ENCODE measurements at regions not wholly inside any gene's neighbourhood (a gene's known extent, or its start where the extent isn't known, plus 50 kb on each side); places are given as distances from the start of the nearest gene placed in this dataset.
A peak's percentile ranks its signal among the peaks of the same experiment; 100 is the strongest.

GRCh38 chr14:62027958-62028357 lies 265.7 kb downstream of the SNAPC1 start:
- Histone ChIP-seq H2BK120ac (ENCODE audit: low read depth, low read length) (no peak overlapping the region), H3K4ac (ENCODE audit: low read depth, low read length) (no peak overlapping the region), H2AK9ac (replicated peaks; ENCODE audit: low read depth, low read length, poor library complexity) (no peak overlapping the region), H3K4me1 (ENCODE audit: control insufficient read depth, insufficient read depth, low read length) (peaks cover 2% of the 10 kb centered on the region; the same call in 1 of the 2 replicates), H3K14ac (replicated peaks; ENCODE audit: low read depth, low read length) (no peak overlapping the region), H2BK5ac (ENCODE audit: low read depth, low read length, poor library complexity, severe bottlenecking) (no peak overlapping the region), H2BK15ac (ENCODE audit: low read depth, low read length) (no peak overlapping the region), H3K4me3 (ENCODE audit: insufficient read depth, low read depth, low read length) (no peak overlapping the region), H3K9ac (ENCODE audit: low read depth, low read length) (no peak overlapping the region), H4K91ac (ENCODE audit: insufficient read depth, low read depth, low read length) (no peak overlapping the region), H2AK5ac (ENCODE audit: low read depth, low read length) (no peak overlapping the region), H3K9me1 (ENCODE audit: insufficient read depth, low read length) (no peaks in the 10 kb centered on the region), H3K23ac (ENCODE audit: low read depth, low read length) (no peak overlapping the region; the same call in 1 of the 2 replicates), H3K79me1 (ENCODE audit: low read depth in 1 of 2, low read length in 2 of 2) (no peaks in the 10 kb centered on the region), H3K27me3 (ENCODE audit: control insufficient read depth, insufficient read depth, low read length) (no peaks in the 10 kb centered on the region), H3K36me3 (ENCODE audit: control insufficient read depth, insufficient read depth, low read length) (no peaks in the 10 kb centered on the region), H3K9me3 (ENCODE audit: control insufficient read depth, insufficient read depth, low read length) (no peaks in the 10 kb centered on the region), H2AFZ (replicated peaks; ENCODE audit: low read length, poor library complexity) (no peak overlapping the region), H3K4me2 (ENCODE audit: low read depth, low read length) (no peak overlapping the region), H4K20me1 (ENCODE audit: insufficient read depth, low read length) (no peaks in the 10 kb centered on the region), H3K27ac (ENCODE audit: insufficient read depth, low read length) (no peak overlapping the region), H2BK20ac (ENCODE audit: low read depth, low read length) (no peak overlapping the region), H3K18ac (ENCODE audit: low read depth, low read length) (no peak overlapping the region; the same call in 1 of the 2 replicates), H4K5ac (ENCODE audit: low read depth, low read length) (no peak overlapping the region), H3K56ac (ENCODE audit: extremely low read depth, insufficient read depth, low read length) (no peak overlapping the region), H4K8ac (ENCODE audit: low read depth in 2 of 2, low read length in 2 of 2) (no peak overlapping the region)
- DNase-seq (no peak), ATAC-seq (ENCODE audit: low read depth) (no peak)
- intact Hi-C loops (cut with micrococcal nuclease) (no loop called here), in situ Hi-C loops (cut with MboI; ENCODE audit: low sequenced_read_pairs) (no loop called here), dilution Hi-C loops (cut with HindIII; ENCODE audit: low sequenced_read_pairs, unreplicated experiment) (no loop called here)
- ChIA-PET CTCF (no interaction called here), POLR2A (ENCODE audit: unreplicated experiment) (no interaction called here)
- WGBS, 2 experiments (ENCODE audit: extremely low coverage in 2 of 2, insufficient read length in 1 of 2) = no CpG with 5 or more reads among the region's 2 CpGs
- BruUV-seq (replicated peaks) = no TSS peak
- TF ChIP-seq SMC3 (IDR thresholded peaks at IDR 0.05; ENCODE audit: low read depth, low read length) = no peak
- no peak for TF ChIP-seq RCOR1 (IDR thresholded peaks at IDR 0.05; ENCODE audit: insufficient replicate concordance, low read length)
- TF ChIP-seq CTCF (conservative IDR thresholded peaks at IDR 0.05; ENCODE audit: low read depth, low read length) = no peak
- TF ChIP-seq NFE2L2 (IDR thresholded peaks at IDR 0.05; ENCODE audit: low read depth, low read length) = no peak
- no peak for TF ChIP-seq POLR2A (IDR thresholded peaks at IDR 0.05; ENCODE audit: low read depth, low read length)
- TF ChIP-seq MAFK (IDR thresholded peaks at IDR 0.05; ENCODE audit: low read depth, low read length) = peak; percentile 54

Measured in IMR-90 (cell line).